NT2/D1 (cell line): ENCODE measurements at regions not wholly inside any gene's neighbourhood (a gene's known extent, or its start where the extent isn't known, plus 50 kb on each side); places are given as distances from the start of the nearest gene placed in this dataset.

Source experiments
- SUZ12 ChIP-seq: IDR thresholded peaks from 2 replicates; pipeline ENCODE4 v1.6.1; 2011; ENCODE audit not compliant: insufficient read length, insufficient read depth; ENCODE audit errors: extremely low read depth
- YY1 ChIP-seq: IDR thresholded peaks from 2 replicates; pipeline ENCODE4 v1.6.1; 2011; ENCODE audit not compliant: insufficient read length, insufficient read depth
- ZNF274 ChIP-seq: IDR thresholded peaks from 2 replicates; pipeline ENCODE4 v1.6.1; 2011; ENCODE audit warnings: mild to moderate bottlenecking, low read depth, low read length

DNA sequence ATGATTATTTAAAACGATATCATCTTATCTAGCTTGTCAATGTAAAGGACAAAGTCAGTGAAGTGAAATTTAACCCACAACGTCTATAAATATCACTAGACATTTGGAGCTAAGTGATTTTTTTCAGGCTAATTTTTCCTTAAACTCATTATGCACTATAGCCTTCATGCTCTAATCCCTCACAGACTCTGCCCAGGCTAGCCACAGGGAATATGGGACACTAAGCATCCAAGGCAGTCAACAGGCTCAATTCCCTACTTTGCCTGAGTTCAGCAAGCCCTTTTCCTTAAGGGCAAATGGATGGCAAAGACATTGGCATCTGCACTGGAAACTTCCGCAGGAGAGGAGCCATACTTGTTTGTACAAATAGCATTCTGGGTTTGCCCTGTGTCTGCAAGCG lies 577.0 kb downstream of the LMO4 start:
- TF ChIP-seq YY1 (no peak), ZNF274 (no peak), SUZ12 (no peak)
